ENCODE measurements at regions not wholly inside any gene's neighbourhood (a gene's known extent, or its start where the extent isn't known, plus 50 kb on each side); places are given as distances from the start of the nearest gene placed in this dataset.

DNA sequence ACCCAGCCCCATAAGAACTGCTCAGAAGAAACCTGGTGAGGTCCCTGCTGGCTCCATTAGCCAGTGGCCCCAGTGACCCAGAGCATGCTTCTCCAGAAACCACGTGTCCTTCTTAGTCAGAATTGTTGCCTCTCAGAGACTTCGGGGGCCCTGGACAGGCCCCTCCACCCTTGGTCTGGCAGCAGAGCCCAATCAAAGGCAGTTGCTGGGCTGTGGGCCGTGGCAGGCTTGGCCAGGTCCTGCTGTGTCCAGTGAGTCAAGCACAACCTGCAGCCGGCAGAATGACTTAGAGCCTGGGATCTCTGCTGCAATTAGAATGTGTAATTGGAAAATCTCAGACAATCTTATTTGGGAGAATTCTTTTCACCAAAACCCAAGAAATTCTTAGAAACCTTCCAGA, 502.0 kb upstream of the KLF4 start:
- TF ChIP-seq, protein P1, sequence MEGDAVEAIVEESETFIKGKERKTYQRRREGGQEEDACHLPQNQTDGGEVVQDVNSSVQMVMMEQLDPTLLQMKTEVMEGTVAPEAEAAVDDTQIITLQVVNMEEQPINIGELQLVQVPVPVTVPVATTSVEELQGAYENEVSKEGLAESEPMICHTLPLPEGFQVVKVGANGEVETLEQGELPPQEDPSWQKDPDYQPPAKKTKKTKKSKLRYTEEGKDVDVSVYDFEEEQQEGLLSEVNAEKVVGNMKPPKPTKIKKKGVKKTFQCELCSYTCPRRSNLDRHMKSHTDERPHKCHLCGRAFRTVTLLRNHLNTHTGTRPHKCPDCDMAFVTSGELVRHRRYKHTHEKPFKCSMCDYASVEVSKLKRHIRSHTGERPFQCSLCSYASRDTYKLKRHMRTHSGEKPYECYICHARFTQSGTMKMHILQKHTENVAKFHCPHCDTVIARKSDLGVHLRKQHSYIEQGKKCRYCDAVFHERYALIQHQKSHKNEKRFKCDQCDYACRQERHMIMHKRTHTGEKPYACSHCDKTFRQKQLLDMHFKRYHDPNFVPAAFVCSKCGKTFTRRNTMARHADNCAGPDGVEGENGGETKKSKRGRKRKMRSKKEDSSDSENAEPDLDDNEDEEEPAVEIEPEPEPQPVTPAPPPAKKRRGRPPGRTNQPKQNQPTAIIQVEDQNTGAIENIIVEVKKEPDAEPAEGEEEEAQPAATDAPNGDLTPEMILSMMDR (optimal IDR thresholded peaks at IDR 0.05 in 1 of 3, IDR thresholded peaks at IDR 0.05 in 1 of 3, conservative IDR thresholded peaks at IDR 0.05 in 1 of 3; ENCODE audit: extremely low read depth in 1 of 3, insufficient read depth in 2 of 3, low read length in 3 of 3): no peak
- no peak for TF ChIP-seq EZH2 (IDR thresholded peaks at IDR 0.05; ENCODE audit: low read length)

Data from keratinocyte (primary cell).